ENCODE measurements at regions not wholly inside any gene's neighbourhood (a gene's known extent, or its start where the extent isn't known, plus 50 kb on each side); places are given as distances from the start of the nearest gene placed in this dataset.

DNA sequence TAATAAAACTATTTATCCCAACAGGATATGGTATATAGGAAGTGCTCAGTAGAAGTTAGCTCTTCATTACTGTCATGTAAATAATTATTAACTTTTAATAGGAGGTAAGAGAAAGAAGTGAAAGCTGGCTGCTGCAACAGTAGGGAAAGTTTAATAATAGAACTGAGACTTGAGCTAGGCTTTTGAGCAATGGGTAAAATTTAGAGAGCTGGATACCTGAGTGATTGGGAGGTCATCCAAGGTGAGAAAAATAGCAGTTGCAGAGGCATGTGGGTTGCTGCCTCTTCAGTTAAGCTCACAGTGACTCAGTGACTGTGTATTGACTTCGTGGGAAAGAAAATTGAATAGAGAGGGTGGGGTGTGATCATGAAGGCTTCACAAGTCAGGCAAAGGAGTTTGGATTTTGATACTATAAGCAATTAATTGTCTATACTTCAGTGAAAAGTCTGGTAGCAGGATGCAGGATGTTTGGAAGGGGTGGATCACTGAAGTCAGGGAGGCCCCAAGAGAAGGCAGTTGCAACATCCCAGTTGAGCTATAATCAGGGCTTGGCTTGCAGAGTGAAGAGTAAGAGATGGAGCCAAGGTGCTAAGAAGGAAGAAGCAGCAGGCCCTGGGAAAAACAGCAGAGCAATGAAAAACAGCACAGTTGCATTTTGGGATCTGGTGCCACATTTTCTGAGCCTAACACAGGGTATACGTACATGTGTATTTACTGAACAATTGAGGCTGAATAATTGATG is 172.0 kb upstream of the FRMD6 start:
- no peak for DNase-seq

DNA sequence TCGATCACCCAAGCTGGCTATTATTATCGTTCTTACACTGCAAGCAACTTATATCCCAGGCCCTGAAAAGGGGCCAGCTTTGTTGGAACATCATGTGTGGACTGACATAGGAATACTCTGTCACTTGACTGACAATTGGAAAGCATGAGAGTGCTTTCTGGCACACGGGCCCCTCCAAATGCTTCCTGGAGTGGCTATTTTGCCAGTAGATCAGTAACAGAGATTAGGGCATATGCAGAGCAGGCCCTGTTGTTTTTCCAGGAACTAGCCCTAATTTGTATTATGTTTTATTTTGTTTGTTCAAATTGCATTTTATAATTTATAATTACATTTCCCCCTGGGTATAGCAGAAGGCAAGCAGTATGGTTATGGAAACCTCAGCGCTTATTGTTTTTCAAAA is 170.1 kb upstream of the FRMD6 start:
- no peak for DNase-seq

DNA sequence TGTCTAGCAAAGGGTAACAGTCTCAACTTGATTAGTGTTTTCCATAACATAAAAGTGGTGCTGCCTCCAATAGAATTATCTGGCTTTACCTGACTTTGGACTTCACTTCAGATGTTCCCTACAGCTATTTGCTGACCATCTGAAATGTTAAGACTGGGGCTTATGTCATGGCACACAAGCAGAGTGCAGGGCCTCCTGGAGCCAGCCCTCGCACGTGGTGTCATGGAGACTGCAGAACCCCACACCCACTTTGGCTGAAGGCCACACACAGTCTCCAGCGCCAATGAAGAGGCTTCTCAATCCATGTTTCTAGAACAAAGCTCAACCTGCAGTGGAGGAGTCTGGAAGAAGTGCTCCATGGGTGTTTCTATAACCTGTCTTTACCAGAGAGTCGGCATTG is 169.6 kb upstream of the FRMD6 start:
- no peak for DNase-seq

DNA sequence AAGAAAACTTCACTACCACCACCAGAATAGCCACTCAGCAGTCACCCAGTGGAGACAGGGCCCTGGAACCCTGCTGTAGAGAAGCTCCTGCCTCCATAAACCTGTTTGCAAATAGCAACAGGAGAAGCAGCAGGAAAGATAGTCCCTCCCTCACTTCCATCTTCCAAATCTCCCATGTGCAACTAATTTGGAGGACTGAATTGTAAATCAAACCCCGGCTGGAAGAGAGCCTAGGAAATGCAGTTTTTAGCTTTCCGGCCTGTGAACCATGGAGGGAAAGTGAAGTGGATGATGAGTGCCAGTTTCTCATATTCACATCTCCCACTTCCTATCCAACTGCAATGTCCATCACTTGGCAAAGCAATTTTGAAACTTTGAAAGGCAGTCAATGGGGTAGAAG is 167.2 kb upstream of the FRMD6 start:
- no peak for DNase-seq

DNA sequence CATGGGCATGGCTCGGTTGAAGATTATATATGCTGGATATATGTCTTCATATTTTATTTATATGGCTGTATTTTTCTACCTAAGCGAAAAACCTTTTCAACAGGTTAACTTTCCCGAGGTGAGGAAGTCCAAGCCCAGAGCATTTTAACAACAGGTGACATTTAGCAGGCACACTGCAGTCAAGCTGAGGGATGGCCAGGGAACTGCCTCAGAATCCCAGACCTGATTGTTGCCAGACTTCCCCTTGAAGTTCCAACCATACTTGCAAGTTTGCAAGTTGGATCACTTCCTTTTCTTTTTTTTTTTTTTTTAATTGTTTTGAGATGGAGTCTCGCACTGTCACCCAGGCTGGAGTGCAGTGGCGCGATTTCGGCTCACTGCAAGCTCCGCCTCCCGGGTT is 166.0 kb upstream of the FRMD6 start:
- DNase-seq = no peak

DNA sequence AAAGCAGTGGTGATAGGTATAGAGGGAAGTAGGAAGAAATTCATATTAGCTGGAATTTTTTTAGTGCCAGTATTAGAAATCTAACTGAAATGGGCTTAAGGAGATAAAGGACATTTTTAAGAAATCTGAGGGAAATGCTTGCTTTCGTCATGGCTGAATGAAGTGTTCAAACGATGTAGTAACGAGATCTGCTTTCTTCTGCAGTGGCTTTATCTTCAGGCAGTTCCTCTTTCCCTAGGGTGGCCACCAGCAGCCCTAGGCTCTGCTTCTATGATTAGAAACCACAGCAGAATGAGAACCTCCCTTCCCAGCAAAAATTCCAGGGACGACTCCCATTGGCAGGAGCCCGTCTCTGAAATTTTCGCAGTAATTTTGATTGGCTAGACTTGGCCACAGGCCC is 163.9 kb upstream of the FRMD6 start:
- no peak for DNase-seq

DNA sequence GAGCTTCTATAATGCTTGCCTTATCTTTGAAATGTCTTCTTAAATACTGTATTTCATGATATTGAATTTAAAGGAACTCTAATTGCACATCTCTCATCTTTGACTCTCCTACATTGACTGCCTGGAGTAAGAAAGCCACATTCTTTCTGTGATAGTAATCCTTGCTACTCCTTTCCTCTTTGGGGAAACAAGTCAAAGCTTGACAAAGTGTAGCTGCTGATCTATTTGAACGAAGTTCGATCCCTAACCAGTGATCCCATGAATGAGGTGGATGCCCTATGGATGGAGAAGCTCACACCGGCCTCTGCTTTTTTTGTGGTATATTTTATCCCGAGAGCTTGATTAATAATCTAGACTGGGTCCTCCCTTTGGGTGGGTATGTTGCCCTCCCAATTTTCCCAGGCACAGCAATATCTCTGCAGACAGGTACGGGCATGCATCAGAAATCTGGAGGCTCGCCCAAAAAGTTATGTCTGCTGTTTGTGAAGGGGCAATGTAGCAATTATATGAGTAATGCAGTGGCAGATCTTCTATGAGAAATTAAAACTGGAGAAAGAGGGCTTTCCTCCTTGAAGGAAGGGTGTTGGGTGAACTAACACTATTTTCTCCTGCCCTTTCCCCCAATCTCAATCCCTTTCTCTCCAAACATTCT is 163.0 kb upstream of the FRMD6 start:
- DNase-seq = no peak

DNA sequence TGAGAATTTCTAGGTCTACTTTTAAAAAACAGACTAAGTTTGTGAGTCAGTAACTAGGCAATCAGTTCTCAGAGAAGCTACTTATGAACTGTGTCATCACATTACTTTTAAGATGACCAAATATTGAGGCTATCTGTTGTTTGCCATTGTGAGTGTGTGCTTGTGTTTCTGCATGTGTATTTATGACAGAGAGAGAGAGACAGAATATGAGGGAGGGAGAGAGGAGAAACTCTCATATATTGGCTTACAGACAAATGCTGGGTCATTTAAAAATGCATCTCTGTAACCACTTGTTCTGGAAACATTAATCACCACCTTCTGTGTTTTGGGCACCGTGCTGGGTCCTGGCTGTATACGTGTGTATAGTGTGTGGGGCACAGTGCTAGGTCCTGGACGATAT is 161.5 kb upstream of the FRMD6 start:
- no peak for DNase-seq

DNA sequence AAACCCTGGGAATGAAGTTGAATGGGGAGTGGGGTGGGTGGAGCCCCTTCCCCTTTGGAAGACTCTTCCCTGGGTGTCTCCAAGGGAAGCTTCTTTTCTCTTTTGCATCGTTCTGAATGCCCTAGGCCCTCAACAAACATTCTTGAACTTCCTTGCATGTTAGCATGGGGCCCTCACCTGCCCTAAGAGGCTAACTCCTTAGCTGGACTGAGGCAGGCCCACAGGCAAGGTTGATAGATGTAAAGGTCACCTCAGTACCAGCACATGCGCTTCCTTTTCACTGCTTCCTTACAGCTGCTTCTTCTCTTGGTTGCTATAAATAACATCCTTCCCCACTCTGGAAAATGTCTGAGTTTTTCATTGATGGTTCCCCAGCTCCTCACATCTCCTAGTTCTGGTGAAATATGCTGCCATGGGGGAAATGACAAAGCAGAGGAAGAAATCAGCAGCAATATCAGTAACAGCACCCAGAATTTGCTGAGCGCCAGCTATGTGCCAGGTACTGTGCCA is 160.6 kb upstream of the FRMD6 start:
- DNase-seq = no peak

DNA sequence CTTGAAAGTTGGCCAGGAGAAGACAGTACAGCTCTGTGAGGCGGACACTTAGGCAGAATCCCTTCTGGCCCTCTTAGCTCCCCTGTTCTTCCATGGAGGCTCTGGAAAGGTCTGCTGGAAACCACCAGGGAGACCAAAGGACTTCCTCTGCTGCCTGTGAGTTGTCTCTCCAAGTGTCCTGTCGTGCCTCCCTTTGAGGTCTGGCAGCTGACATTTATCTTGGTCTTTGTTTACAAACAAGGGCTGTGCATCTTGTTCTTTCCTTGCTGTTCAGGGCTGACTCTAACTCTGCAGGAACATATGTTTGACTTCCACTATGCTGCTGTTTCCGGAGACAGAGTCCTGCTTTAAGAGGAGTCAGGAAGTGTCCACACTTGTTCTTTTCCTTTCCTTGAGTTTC is 159.9 kb upstream of the FRMD6 start:
- DNase-seq = no peak

DNA sequence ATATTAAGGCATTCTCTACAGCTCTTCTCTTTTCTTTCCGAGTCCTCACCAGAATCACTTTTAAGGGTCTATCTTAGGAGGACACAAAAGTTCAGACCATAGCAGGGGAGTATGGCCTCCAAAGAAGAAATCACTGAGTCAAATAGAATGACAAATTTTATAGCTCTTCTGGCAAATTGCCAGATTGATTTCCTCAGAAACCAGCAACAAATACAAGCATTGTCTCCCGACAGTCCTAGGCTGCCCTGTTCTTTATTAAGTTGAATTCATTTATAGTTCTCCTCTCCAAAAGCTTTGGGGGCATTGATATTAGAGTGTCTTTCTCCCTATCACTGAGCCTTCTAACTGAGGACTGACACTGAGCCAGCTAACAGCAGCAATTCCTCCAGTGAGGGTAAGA is 156.4 kb upstream of the FRMD6 start:
- no peak for DNase-seq

DNA sequence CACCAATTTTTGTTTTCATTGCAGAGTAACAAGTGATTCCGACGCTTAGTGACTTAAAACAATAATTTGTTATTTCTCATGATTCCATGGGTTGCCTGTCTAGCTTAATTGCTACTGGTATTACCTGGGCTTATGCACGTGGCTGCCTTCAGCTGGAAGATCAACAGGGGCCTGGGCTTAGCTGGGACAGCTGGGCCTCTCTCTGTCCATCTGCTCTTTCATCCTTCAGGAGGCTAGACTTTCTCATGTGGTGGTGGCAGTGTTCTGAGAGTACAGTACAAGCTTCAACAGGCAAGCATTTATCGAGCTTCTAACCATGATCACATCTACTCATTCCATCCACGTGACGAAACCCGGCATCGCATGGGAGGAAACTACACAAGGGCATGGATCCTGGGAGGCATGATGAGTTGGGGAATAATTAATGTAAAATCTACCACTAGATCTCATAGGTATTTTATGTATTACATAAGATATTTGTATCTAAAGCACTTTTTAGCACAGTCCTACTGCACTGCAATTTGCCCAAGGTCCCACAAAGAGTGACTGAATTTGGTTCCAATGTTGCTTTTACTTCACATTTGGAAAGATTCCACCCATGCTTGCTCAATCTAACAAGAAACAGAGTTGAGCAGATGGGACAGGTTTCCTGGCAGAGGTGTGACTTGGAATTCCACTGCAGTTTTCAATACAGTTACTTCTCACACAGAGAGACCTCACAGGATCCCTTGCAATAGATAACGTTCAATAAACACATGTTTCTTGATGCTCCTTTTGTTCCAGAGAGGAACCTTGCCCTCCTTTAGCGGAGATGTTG is 153.1 kb upstream of the FRMD6 start:
- no peak for DNase-seq

DNA sequence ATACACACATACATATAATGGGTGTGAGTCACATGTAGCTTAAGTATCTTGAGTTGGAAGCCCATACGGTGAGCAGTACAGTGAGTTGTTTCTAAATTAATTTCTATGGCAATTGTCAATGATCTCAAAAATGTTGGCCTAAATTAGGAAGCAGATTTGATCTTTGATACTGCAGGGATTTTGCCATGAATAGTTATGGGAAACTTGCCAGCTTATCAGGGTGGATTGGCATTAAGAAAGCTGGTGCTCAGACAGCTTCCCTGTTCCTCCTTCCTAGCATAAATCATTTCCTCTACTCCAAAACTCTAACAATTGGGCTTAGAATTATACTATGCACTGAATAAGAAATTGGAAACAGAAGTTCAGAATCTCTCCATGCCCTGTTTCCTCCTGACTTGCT is 150.9 kb upstream of the FRMD6 start:
- no peak for DNase-seq

DNA sequence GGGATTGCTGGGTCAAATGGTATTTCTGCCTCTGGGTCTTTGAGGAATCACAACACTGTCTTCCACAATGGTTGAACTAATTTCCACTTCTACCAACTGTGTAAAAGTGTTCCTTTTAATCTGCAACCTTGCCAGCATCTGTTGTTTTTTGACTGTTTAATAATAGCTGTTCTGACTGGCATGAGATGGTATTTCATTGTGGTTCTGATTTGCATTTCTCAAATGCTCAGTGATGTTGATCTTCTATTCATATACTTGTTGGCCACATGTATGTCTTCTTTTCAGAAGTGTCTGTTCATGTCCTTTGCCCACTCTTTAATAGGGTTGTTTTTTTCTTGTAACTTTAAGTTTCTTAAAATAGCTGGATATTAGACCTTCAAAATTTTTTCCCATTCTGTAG is 150.0 kb upstream of the FRMD6 start:
- DNase-seq = no peak

DNA sequence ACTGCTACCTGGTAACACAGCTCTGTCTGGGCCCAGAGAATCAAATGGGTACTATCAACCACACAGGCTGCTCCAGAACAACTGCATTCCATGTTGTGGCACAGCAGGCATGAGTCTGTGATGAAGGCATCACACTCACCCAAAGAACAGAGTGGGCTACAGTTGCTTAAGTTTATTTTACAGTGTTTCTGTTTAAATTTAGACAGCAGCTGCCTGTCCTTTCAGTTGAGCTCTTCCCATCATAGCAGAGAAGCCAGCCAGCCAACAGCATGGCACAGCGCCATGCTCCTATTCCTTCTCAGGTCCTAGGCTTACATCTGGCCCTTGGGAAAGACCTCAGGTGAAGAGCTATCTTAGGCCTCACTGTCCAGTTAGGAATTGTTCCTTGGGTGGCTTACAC is 147.0 kb upstream of the FRMD6 start:
- no peak for DNase-seq

DNA sequence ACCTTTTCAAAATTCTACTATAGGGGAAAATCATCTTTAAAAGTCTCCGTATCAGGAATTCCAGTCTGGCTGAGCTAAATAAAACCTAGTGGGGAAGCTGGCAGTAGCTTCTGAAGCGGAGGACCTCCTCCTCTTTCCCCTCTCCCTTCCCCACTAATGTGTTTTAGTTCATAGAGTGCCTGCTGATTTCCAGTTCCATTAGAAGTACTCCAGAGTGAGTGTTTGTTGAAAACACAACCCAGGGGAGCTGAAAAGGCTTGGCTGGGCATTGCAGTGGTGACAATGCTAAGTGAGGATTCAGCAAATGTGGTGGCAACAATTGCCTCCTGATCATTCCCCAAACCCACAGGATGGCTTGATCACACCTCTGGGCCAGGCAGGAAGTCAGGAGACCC is 144.2 kb upstream of the FRMD6 start:
- no peak for DNase-seq

DNA sequence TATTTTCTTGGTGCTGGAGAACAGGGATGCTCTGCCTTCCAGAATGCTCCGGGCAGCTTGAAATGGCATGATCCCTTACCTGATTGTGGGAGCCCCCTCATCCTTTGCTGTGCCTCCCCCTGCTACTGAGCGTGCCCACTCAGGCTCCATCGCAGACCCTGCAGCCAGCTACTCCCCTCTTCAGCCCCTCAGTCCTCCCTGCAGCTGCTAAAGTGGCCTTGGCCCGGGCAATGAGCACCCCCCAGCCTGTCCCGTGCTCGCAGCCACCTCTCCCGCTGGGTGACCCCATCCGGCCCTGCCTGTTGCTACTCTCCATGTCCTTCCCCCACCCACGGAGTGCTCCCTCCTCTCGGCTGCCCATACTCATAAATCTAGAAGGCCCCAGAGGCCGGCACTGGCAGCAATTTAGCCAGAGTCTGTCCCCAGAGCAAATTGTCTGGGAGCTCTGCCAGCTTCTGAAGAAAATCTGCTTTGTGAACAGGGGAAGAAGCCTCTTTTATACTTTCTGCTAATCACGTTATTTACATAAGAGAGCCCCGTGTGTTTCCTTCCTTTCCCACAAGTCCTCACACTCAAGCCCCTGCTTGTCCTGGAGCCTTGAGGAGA is 143.7 kb upstream of the FRMD6 start:
- DNase-seq = no peak

DNA sequence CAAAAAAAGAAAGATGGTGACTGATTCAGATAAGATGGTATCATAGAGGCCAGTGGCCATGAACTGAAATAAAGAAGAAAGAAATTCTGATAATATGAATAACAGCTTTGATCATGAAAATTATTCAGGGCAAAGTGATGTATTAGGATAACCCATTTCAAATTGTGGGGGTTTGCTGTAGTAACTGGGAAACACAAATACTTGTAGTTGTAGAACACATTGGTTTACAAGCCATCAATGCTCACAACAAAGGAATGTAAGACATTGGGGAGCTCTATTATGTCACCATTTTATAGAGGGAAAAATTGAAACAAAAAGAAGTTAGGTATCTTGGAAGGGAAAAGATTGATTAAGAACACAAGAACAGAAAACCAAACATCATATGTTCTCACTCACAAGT is 140.4 kb upstream of the FRMD6 start:
- no peak for DNase-seq

DNA sequence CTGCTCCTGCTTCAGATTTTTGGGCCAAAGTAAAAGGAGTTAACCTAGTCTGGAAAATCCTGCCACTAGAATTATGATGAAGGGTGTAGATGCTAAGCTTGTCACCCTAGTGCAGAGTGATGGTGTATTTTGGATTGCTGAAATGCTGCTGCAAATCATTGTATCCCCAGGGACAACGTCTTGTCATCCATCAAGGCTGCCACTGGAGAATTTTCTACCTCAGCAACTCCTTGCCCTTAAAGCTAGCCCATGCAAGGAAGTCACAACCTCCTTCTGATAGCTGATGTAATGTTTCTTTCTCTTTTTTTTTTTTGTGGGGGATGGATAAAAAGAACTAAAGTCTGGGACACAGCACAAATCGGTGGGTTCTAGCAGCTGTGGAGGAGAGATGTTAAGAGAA is 139.4 kb upstream of the FRMD6 start:
- DNase-seq = no peak

DNA sequence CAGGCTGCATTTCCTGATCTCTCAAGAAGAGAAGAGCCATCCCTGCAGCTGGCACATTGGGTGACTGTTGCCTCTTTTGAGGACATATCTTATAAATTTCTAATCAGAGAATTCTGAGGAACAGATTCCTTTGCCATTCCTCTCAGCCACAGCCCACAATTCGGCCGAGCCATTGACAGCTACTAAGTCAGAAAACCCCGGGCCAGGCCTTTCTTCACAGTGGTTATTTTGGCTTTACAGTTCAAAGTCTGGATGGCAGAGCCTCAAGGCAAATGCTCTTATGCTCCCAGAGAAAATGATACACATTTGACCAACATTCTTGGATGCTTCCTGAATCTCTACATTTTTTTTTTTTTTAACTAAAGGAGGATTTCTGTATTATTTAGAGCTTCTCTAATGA is 138.4 kb upstream of the FRMD6 start:
- DNase-seq = no peak

DNA sequence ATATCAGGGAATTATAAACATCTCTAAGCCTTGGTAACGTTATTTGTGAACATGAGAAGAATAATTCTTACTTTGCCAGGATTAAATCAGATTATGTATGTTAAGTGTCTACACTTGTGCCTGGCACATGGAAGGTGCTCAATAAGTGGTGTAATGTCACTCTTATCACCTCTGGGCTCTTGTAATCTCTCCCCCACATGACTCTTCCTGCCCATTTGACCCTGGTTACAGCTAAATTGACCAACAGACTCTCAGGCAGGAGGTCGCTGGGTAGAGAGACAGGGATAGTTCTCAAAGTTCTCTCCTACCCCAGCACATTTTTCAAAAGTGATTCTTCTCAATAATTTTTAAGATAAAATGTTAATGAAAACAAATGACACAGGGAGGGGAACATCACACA is 137.8 kb upstream of the FRMD6 start:
- DNase-seq = no peak

DNA sequence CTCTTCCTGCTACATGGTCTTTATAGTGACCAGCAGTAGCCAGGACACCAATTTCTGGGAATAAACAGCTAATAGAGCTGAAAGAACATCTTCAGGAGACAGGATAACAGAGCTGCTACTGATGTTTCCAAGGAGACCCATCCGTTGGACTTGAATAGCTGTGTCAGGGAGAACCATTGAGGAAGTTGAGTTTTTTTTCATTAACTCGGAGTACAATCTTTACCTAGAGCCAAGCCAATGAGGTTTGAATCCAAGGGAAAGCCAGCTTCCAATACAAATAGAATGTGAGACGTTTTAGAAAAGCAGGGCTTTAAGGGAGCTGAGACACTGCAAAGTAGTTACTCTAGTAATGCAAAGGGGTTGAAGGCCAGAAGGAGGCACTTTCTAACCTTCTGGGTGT is 136.1 kb upstream of the FRMD6 start:
- DNase-seq = no peak

DNA sequence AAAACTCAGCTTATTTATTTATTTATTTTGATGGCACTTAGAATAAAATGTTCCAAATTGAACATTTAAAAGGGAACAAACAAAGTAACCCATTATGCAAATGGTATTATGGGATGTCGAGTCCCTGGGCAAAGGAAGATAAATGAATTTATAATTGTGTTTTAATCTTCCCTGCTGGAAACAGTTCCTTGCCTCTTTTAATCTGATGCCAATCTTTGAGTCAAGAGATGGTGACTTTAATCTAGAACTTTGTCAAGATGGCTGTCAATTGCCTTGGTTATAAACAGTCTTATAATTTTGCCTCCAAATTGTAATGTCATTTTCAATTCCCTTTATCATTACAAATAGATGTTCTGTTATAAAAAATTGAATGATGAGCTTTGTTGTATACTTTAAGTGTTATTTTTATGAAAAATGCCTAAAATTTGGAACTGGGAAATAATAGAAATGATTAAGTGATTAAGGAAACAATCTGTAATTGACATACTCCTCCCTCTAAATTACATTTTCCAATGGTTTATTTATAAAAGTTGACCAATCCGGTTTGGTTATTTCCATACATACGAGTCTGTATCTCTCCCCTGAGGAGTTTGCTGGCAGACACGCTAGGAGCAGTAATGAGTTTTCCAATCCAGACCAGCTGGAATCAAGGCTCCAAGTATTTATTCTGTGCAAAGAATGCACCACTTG is 134.9 kb upstream of the FRMD6 start:
- no peak for DNase-seq

Measured in NCI-H1930 (cell line).